SK-N-SH (cell line): ENCODE measurements at regions not wholly inside any gene's neighbourhood (a gene's known extent, or its start where the extent isn't known, plus 50 kb on each side); places are given as distances from the start of the nearest gene placed in this dataset.

Experiments
- CTCF ChIP-seq: fragments of 200-600 bp; sonication (generic); IDR thresholded peaks from 2 replicates; pipeline ENCODE4 v1.6.1; 2017; ENCODE audit warnings: antibody characterized with exemption, mild to moderate bottlenecking, moderate library complexity
- MXI1 ChIP-seq: IDR thresholded peaks from 2 replicates; pipeline ENCODE4 v1.6.1; 2012; ENCODE audit warnings: mild to moderate bottlenecking, low read depth, low read length, improper control_type of control experiment
- POLR2AphosphoS5 ChIP-seq: IDR thresholded peaks from 2 replicates; pipeline ENCODE4 v1.6.1; 2012; ENCODE audit warnings: low read depth, low read length
- TAF1 ChIP-seq: IDR thresholded peaks from 2 replicates; pipeline ENCODE4 v1.6.1; 2012; ENCODE audit warnings: low read depth, mild to moderate bottlenecking, low read length, moderate library complexity, borderline replicate concordance
- YY1 ChIP-seq: IDR thresholded peaks from 2 replicates; pipeline ENCODE4 v1.4.0; 2012; ENCODE audit warnings: low read depth, mild to moderate bottlenecking

- no peak for TF ChIP-seq CTCF
- TF ChIP-seq TAF1 = no peak
- TF ChIP-seq POLR2AphosphoS5 = no peak
- TF ChIP-seq YY1 = no peak
- TF ChIP-seq MXI1 = no peak
Measured at GRCh38 chr6:23293653-23294052, 724.3 kb downstream of the HDGFL1 start.
